HepG2 (cell line): ENCODE measurements at regions not wholly inside any gene's neighbourhood (a gene's known extent, or its start where the extent isn't known, plus 50 kb on each side); places are given as distances from the start of the nearest gene placed in this dataset.

ENCODE experiments used
- EZH2 ChIP-seq: conservative IDR thresholded peaks from 2 replicates; pipeline ENCODE4 v1.6.1; 2012; ENCODE audit warnings: mild to moderate bottlenecking, low read depth, low read length, moderate library complexity
- HCFC1 ChIP-seq: fragments of 150-350 bp; IDR thresholded peaks from 2 replicates; pipeline ENCODE4 v1.6.1; 2014; ENCODE audit warnings: low read depth, low read length
- NFE2L1 ChIP-seq: sonication (generic); formaldehyde crosslinking; IDR thresholded peaks from 2 replicates; pipeline ENCODE4 v1.4.0; 2020; ENCODE audit warnings: missing genetic modification reagents, mild to moderate bottlenecking, borderline replicate concordance
- TF ChIP-seq, protein P1 (sequence below): sonication (generic); formaldehyde crosslinking; IDR thresholded peaks from 2 replicates; pipeline ENCODE4 v1.4.0; 2020; ENCODE audit warnings: missing genetic modification reagents, borderline replicate concordance

DNA sequence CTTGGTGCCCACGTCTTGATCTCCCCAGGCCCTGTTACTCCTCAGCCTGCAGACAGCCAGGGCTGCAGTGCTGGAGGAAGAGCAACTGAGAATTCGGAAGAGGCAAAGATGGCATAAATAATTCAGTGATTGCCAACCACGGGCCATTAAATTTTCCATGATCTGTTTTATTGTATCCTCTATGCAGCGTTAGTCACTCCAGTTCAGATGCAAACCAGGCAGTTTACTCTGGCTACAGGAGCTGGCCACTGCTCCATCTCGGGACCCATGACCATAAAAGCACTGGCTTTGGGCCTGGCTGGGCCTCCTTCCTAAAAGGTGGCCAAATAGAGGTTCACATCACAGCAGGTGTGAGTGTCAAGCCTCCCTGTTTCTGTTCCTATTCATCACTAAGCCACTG is 137.6 kb upstream of the TLE3 start:
- TF ChIP-seq NFE2L1 (CRISPR knock-in tag) (no peak), EZH2 (no peak), HCFC1 (no peak)
- TF ChIP-seq, protein P1, sequence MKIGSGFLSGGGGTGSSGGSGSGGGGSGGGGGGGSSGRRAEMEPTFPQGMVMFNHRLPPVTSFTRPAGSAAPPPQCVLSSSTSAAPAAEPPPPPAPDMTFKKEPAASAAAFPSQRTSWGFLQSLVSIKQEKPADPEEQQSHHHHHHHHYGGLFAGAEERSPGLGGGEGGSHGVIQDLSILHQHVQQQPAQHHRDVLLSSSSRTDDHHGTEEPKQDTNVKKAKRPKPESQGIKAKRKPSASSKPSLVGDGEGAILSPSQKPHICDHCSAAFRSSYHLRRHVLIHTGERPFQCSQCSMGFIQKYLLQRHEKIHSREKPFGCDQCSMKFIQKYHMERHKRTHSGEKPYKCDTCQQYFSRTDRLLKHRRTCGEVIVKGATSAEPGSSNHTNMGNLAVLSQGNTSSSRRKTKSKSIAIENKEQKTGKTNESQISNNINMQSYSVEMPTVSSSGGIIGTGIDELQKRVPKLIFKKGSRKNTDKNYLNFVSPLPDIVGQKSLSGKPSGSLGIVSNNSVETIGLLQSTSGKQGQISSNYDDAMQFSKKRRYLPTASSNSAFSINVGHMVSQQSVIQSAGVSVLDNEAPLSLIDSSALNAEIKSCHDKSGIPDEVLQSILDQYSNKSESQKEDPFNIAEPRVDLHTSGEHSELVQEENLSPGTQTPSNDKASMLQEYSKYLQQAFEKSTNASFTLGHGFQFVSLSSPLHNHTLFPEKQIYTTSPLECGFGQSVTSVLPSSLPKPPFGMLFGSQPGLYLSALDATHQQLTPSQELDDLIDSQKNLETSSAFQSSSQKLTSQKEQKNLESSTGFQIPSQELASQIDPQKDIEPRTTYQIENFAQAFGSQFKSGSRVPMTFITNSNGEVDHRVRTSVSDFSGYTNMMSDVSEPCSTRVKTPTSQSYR (CRISPR knock-in tag) = no peak
